Thymus (tissue), 11 donors: ENCODE measurements at regions not wholly inside any gene's neighbourhood (a gene's known extent, or its start where the extent isn't known, plus 50 kb on each side); places are given as distances from the start of the nearest gene placed in this dataset.
"Not testable (repeated sequence)": the region's sequence is repeated elsewhere in the genome, so short reads cannot be mapped to it uniquely, and the experiment has no call there.

Experiments used
- DNase-seq, 9 donors: peaks; one replicate each; pipeline ENCODE4 v3.0.0-alpha.2; 2013; ENCODE audit warnings: low spot score in 9 of 9, low read depth in 6 of 9, missing footprints in 1 of 9
- H3K27ac ChIP-seq, 2 donors: one replicate each; pipeline ENCODE4 v1.5.1; 2013; ENCODE audit warnings: control low read depth in 1 of 2, low read depth in 1 of 2, low read length in 1 of 2, mild to moderate bottlenecking in 1 of 2, moderate library complexity in 1 of 2
- H3K27me3 ChIP-seq, 2 donors: one replicate each; pipeline ENCODE4 v1.5.1; 2013; ENCODE audit warnings: low read length in 1 of 2; ENCODE audit not compliant: control insufficient read depth in 2 of 2, insufficient read depth in 1 of 2
- H3K36me3 ChIP-seq, 2 donors: one replicate each; pipeline ENCODE4 v1.5.1; 2013; ENCODE audit warnings: low read length in 1 of 2, mild to moderate bottlenecking in 1 of 2, moderate library complexity in 1 of 2; ENCODE audit not compliant: control insufficient read depth in 2 of 2, insufficient read depth in 2 of 2
- H3K4me1 ChIP-seq, 2 donors: one replicate each; pipeline ENCODE4 v1.5.1; 2013; ENCODE audit warnings: low read length in 2 of 2; ENCODE audit not compliant: control insufficient read depth in 2 of 2, insufficient read depth in 2 of 2
- H3K4me3 ChIP-seq, 2 donors: one replicate each; pipeline ENCODE4 v1.5.1; 2013; ENCODE audit warnings: low read length in 2 of 2, control low read depth in 1 of 2, mild to moderate bottlenecking in 1 of 2
- H3K9me3 ChIP-seq, 2 donors: one replicate each; pipeline ENCODE4 v1.5.1; 2013; ENCODE audit warnings: low read length in 1 of 2, mild to moderate bottlenecking in 1 of 2; ENCODE audit not compliant: control insufficient read depth in 2 of 2, insufficient read depth in 1 of 2
- WGBS: extraction: QIAGEN DNeasy Blood & Tissue Kit; methylation state at CpG from one replicate; pipeline ENCODE4 v1.1.7; 2013; 5-methylcytosine and 5-hydroxymethylcytosine counted together
- donor health status: healthy.

- no peaks in the 10 kb centered on the region for H3K4me1 ChIP-seq
- no peak overlapping the region for H3K4me3 ChIP-seq
- no peak overlapping the region for H3K27ac ChIP-seq
- H3K36me3 ChIP-seq = no peaks in the 10 kb centered on the region
- no peaks in the 10 kb centered on the region for H3K9me3 ChIP-seq
- DNase-seq = no peak
- H3K27me3 ChIP-seq = no peaks in the 10 kb centered on the region
- 88% methylated on average over 12 of the region's 12 CpGs for WGBS
Measured at GRCh38 chrX:96538104-96538725, 146.4 kb upstream of the DIAPH2 start.

- H3K4me1 ChIP-seq = no peaks in the 10 kb centered on the region
- WGBS = 31% methylated on average over 2 of the region's 2 CpGs
Measured at GRCh38 chrX:96540111-96540631, 144.5 kb upstream of the DIAPH2 start.

GRCh38 chrX:96546281-96546680 is 138.4 kb upstream of the DIAPH2 start:
- 96% methylated on average over 7 of the region's 7 CpGs for WGBS
- not testable (repeated sequence) for H3K9me3 ChIP-seq, H3K4me3 ChIP-seq, H3K27me3 ChIP-seq, H3K36me3 ChIP-seq, DNase-seq, H3K4me1 ChIP-seq, H3K27ac ChIP-seq

More at GRCh38 chrX:96540111-96540631, 144.5 kb upstream of the DIAPH2 start:
- no peaks in the 10 kb centered on the region for H3K27me3 ChIP-seq
- H3K9me3 ChIP-seq = no peaks in the 10 kb centered on the region
- no peaks in the 10 kb centered on the region for H3K36me3 ChIP-seq
- no peak for DNase-seq
- no peak overlapping the region for H3K4me3 ChIP-seq
- H3K27ac ChIP-seq = no peak overlapping the region

GRCh38 chrX:96551322-96551872 is 133.2 kb upstream of the DIAPH2 start:
- H3K4me1 ChIP-seq = no peaks in the 10 kb centered on the region
- no peak overlapping the region for H3K27ac ChIP-seq
- H3K27me3 ChIP-seq = no peaks in the 10 kb centered on the region
- DNase-seq = no peak
- no peaks in the 10 kb centered on the region for H3K9me3 ChIP-seq
- H3K36me3 ChIP-seq = no peaks in the 10 kb centered on the region
- 89% methylated on average over 6 of the region's 6 CpGs for WGBS
- no peak overlapping the region for H3K4me3 ChIP-seq

- no peak for DNase-seq
- H3K36me3 ChIP-seq = no peaks in the 10 kb centered on the region
- no peaks in the 10 kb centered on the region for H3K27me3 ChIP-seq
- no peak overlapping the region for H3K4me3 ChIP-seq
- H3K9me3 ChIP-seq = no peaks in the 10 kb centered on the region
- WGBS = 95% methylated on average over 2 of the region's 2 CpGs
- no peaks in the 10 kb centered on the region for H3K4me1 ChIP-seq
- no peak overlapping the region for H3K27ac ChIP-seq
Measured at GRCh38 chrX:96556886-96557285, 127.8 kb upstream of the DIAPH2 start.

GRCh38 chrX:96561129-96561528 is 123.5 kb upstream of the DIAPH2 start:
- H3K27me3 ChIP-seq, H3K36me3 ChIP-seq, H3K4me1 ChIP-seq, H3K4me3 ChIP-seq, DNase-seq, H3K9me3 ChIP-seq, H3K27ac ChIP-seq: not testable (repeated sequence)
- 78% methylated on average over 5 of the region's 5 CpGs for WGBS

GRCh38 chrX:96563646-96564045 is 121.0 kb upstream of the DIAPH2 start:
- Histone ChIP-seq H3K9me3 (no peaks in the 10 kb centered on the region), H3K36me3 (no peaks in the 10 kb centered on the region), H3K27ac (no peak overlapping the region), H3K4me1 (no peaks in the 10 kb centered on the region), H3K27me3 (no peaks in the 10 kb centered on the region), H3K4me3 (no peak overlapping the region)
- 100% methylated on average over 1 of the region's 1 CpG for WGBS
- no peak for DNase-seq

GRCh38 chrX:96564595-96564994 is 120.0 kb upstream of the DIAPH2 start:
- Histone ChIP-seq H3K36me3 (no peaks in the 10 kb centered on the region), H3K27me3 (no peaks in the 10 kb centered on the region), H3K27ac (no peak overlapping the region), H3K9me3 (no peaks in the 10 kb centered on the region), H3K4me1 (no peaks in the 10 kb centered on the region), H3K4me3 (no peak overlapping the region)
- no peak for DNase-seq
- WGBS = 90% methylated on average over 1 of the region's 1 CpG

- no peak for DNase-seq
- H3K4me3 ChIP-seq = no peak overlapping the region
- H3K36me3 ChIP-seq = no peaks in the 10 kb centered on the region
- H3K4me1 ChIP-seq = no peaks in the 10 kb centered on the region
- H3K9me3 ChIP-seq = no peaks in the 10 kb centered on the region
- 97% methylated on average over 3 of the region's 3 CpGs for WGBS
- no peaks in the 10 kb centered on the region for H3K27me3 ChIP-seq
- no peak overlapping the region for H3K27ac ChIP-seq
Measured at GRCh38 chrX:96566878-96567277, 117.8 kb upstream of the DIAPH2 start.
